ENCODE measurements at regions not wholly inside any gene's neighbourhood (a gene's known extent, or its start where the extent isn't known, plus 50 kb on each side); places are given as distances from the start of the nearest gene placed in this dataset.

- Histone ChIP-seq H2AFZ (replicated peaks; ENCODE audit: low read length, poor library complexity) (no peak overlapping the region), H3K9me1 (ENCODE audit: insufficient read depth, low read length) (no peaks in the 10 kb centered on the region), H3K27ac (ENCODE audit: insufficient read depth, low read length) (no peak overlapping the region), H3K79me1 (ENCODE audit: low read depth in 1 of 2, low read length in 2 of 2) (no peaks in the 10 kb centered on the region), H4K20me1 (ENCODE audit: insufficient read depth, low read length) (no peaks in the 10 kb centered on the region), H4K91ac (ENCODE audit: insufficient read depth, low read depth, low read length) (no peak overlapping the region), H2BK20ac (ENCODE audit: low read depth, low read length) (no peak overlapping the region), H3K36me3 (ENCODE audit: control insufficient read depth, insufficient read depth, low read length) (no peaks in the 10 kb centered on the region), H4K5ac (ENCODE audit: low read depth, low read length) (no peak overlapping the region), H3K4me1 (ENCODE audit: control insufficient read depth, insufficient read depth, low read length) (no peaks in the 10 kb centered on the region), H4K8ac (ENCODE audit: low read depth in 2 of 2, low read length in 2 of 2) (no peak overlapping the region), H3K9ac (ENCODE audit: low read depth, low read length) (no peak overlapping the region), H3K14ac (replicated peaks; ENCODE audit: low read depth, low read length) (no peak overlapping the region), H3K9me3 (ENCODE audit: control insufficient read depth, insufficient read depth, low read length) (no peaks in the 10 kb centered on the region), H3K18ac (ENCODE audit: low read depth, low read length) (no peak overlapping the region), H3K4me2 (ENCODE audit: low read depth, low read length) (no peak overlapping the region), H3K23ac (ENCODE audit: low read depth, low read length) (no peak overlapping the region), H2AK5ac (ENCODE audit: low read depth, low read length) (no peak overlapping the region), H3K56ac (ENCODE audit: extremely low read depth, insufficient read depth, low read length) (no peak overlapping the region), H2BK120ac (ENCODE audit: low read depth, low read length) (no peak overlapping the region), H3K4me3 (ENCODE audit: insufficient read depth, low read depth, low read length) (no peak overlapping the region), H3K4ac (ENCODE audit: low read depth, low read length) (no peak overlapping the region), H2BK15ac (ENCODE audit: low read depth, low read length) (no peak overlapping the region), H3K27me3 (ENCODE audit: control insufficient read depth, insufficient read depth, low read length) (no peaks in the 10 kb centered on the region), H2BK5ac (ENCODE audit: low read depth, low read length, poor library complexity, severe bottlenecking) (no peak overlapping the region), H2AK9ac (replicated peaks; ENCODE audit: low read depth, low read length, poor library complexity) (no peak overlapping the region)
- TF ChIP-seq SMC3 (IDR thresholded peaks at IDR 0.05; ENCODE audit: low read depth, low read length) (no peak), RFX5 (IDR thresholded peaks at IDR 0.05; ENCODE audit: low read depth, low read length) (no peak), BHLHE40 (IDR thresholded peaks at IDR 0.05; ENCODE audit: low read depth, low read length) (no peak), RAD21 (IDR thresholded peaks at IDR 0.05; ENCODE audit: low read length) (no peak), MAZ (IDR thresholded peaks at IDR 0.05; ENCODE audit: borderline replicate concordance, low read depth, low read length) (no peak)
- intact Hi-C loops (cut with micrococcal nuclease) (no loop called here), dilution Hi-C loops (cut with HindIII; ENCODE audit: low sequenced_read_pairs, unreplicated experiment) (no loop called here), in situ Hi-C loops (cut with MboI; ENCODE audit: low sequenced_read_pairs) (no loop called here)
- no CpG with 5 or more reads among the region's 1 CpG for WGBS, 2 experiments (ENCODE audit: extremely low coverage in 2 of 2, insufficient read length in 1 of 2)
- DNase-seq (no peak), ATAC-seq (ENCODE audit: low read depth) (no peak)
- CTCF ChIA-PET, result interaction anchor here (0.6 kb wide), 1 partner anchor 1794 kb away, joined by 3 read pairs; no protein-coding TSS in a partner anchor
- POLR2A ChIA-PET (ENCODE audit: unreplicated experiment), result no interaction called here
- no TSS peak for BruUV-seq (replicated peaks)
Observed at GRCh38 chr13:85412448-85412847, 386.8 kb downstream of the SLITRK6 start.

All from IMR-90 (cell line).